Activated CD4-positive, alpha-beta T cell treated with anti-CD3 and anti-CD28 coated beads, Interleukin-2, amount 50 U/mL, for 1 hour (primary cell): ENCODE measurements at regions not wholly inside any gene's neighbourhood (a gene's known extent, or its start where the extent isn't known, plus 50 kb on each side); places are given as distances from the start of the nearest gene placed in this dataset.
"Not testable (repeated sequence)": the region's sequence is repeated elsewhere in the genome, so short reads cannot be mapped to it uniquely, and the experiment has no call there.

ENCODE experiments used
- DNase-seq: peaks from one replicate; pipeline ENCODE4 v3.0.0-alpha.2; 2020

GRCh38 chr3:82496890-82497560 is 735.6 kb upstream of the GBE1 start:
- DNase-seq = no peak

GRCh38 chr3:82495655-82496054 is 734.2 kb upstream of the GBE1 start:
- no peak for DNase-seq

GRCh38 chr3:82494977-82495489 is 733.6 kb upstream of the GBE1 start:
- no peak for DNase-seq

GRCh38 chr3:82493858-82494257 is 732.4 kb upstream of the GBE1 start:
- DNase-seq = no peak

- no peak for DNase-seq
These were observed 713.9 kb upstream of the GBE1 start for GRCh38 chr3:82475306-82475705.

GRCh38 chr3:82474711-82475110 is 713.3 kb upstream of the GBE1 start:
- no peak for DNase-seq

- DNase-seq = no peak
These were observed 712.6 kb upstream of the GBE1 start for GRCh38 chr3:82473864-82474541.

GRCh38 chr3:82467051-82467450 is 705.6 kb upstream of the GBE1 start:
- no peak for DNase-seq

GRCh38 chr3:82462977-82463376 is 701.5 kb upstream of the GBE1 start:
- DNase-seq = no peak

GRCh38 chr3:82461049-82461889 is 699.8 kb upstream of the GBE1 start:
- DNase-seq = no peak

GRCh38 chr3:82448320-82448719 is 686.9 kb upstream of the GBE1 start:
- DNase-seq = no peak

GRCh38 chr3:82428821-82429220 is 667.4 kb upstream of the GBE1 start:
- DNase-seq = not testable (repeated sequence)

GRCh38 chr3:82424031-82424339 is 662.5 kb upstream of the GBE1 start:
- DNase-seq = no peak

GRCh38 chr3:82423268-82424030 is 662.0 kb upstream of the GBE1 start:
- no peak for DNase-seq

- no peak for DNase-seq
These were observed 655.4 kb upstream of the GBE1 start for GRCh38 chr3:82416830-82417229.

- no peak for DNase-seq
These were observed 654.9 kb upstream of the GBE1 start for GRCh38 chr3:82416349-82416748.

- DNase-seq = no peak
These were observed 651.7 kb upstream of the GBE1 start for GRCh38 chr3:82413171-82413570.

GRCh38 chr3:82410366-82410765 is 648.9 kb upstream of the GBE1 start:
- no peak for DNase-seq

GRCh38 chr3:82409842-82410241 is 648.4 kb upstream of the GBE1 start:
- no peak for DNase-seq

- no peak for DNase-seq
These were observed 630.8 kb upstream of the GBE1 start for GRCh38 chr3:82392203-82392775.

GRCh38 chr3:82390868-82391267 is 629.4 kb upstream of the GBE1 start:
- no peak for DNase-seq

GRCh38 chr3:82386647-82387046 is 625.2 kb upstream of the GBE1 start:
- DNase-seq = no peak

- no peak for DNase-seq
These were observed 622.7 kb upstream of the GBE1 start for GRCh38 chr3:82384181-82384580.
